SJSA1 (cell line): ENCODE measurements at regions not wholly inside any gene's neighbourhood (a gene's known extent, or its start where the extent isn't known, plus 50 kb on each side); places are given as distances from the start of the nearest gene placed in this dataset.

ENCODE experiments used
- DNase-seq, 2 experiments: peaks; one replicate each; pipeline ENCODE4 v3.0.0-alpha.2; 2015 to 2020; ENCODE audit warnings: low spot score in 2 of 2, low read depth in 1 of 2
- H3K27ac ChIP-seq: fragments of 250-450 bp; sonication (Bioruptor Pico); 2 replicates; pipeline ENCODE4 v1.5.1; 2020; ENCODE audit warnings: mild to moderate bottlenecking, moderate library complexity
- H3K27me3 ChIP-seq: fragments of 250-450 bp; sonication (Bioruptor Pico); replicated peaks from 2 replicates; pipeline ENCODE4 v1.5.1; 2020; ENCODE audit warnings: mild to moderate bottlenecking, moderate library complexity
- H3K36me3 ChIP-seq: fragments of 250-450 bp; sonication (Bioruptor Pico); 2 replicates; pipeline ENCODE4 v1.5.1; 2020; ENCODE audit warnings: mild to moderate bottlenecking
- H3K4me1 ChIP-seq: fragments of 250-450 bp; sonication (Bioruptor Pico); replicated peaks from 2 replicates; pipeline ENCODE4 v1.6.1; 2021; ENCODE audit warnings: mild to moderate bottlenecking
- H3K4me3 ChIP-seq: fragments of 250-450 bp; sonication (Bioruptor Pico); 2 replicates; pipeline ENCODE4 v1.5.1; 2020; ENCODE audit warnings: mild to moderate bottlenecking
- H3K9me3 ChIP-seq: fragments of 250-450 bp; sonication (Bioruptor Pico); replicated peaks from 2 replicates; pipeline ENCODE4 v1.5.1; 2020; ENCODE audit warnings: mild to moderate bottlenecking

- H3K4me1 ChIP-seq: no peaks in the 10 kb centered on the region
- H3K36me3 ChIP-seq: no peaks in the 10 kb centered on the region
- no peak overlapping the region for H3K27ac ChIP-seq
- no peaks in the 10 kb centered on the region for H3K27me3 ChIP-seq
- H3K4me3 ChIP-seq: no peak overlapping the region
- DNase-seq: no peak
- H3K9me3 ChIP-seq: 0 out of 2 replicates have a peak, but pooled peaks cover 5% of the 10 kb centered on the region
Observed at GRCh38 chr22:27501191-27501936, 300.2 kb downstream of the MN1 start.

- DNase-seq: no peak
- Histone ChIP-seq H3K27me3 (no peaks in the 10 kb centered on the region), H3K4me3 (no peak overlapping the region), H3K9me3 (0 out of 2 replicates have a peak, but pooled peaks cover 5% of the 10 kb centered on the region), H3K36me3 (no peaks in the 10 kb centered on the region), H3K27ac (no peak overlapping the region), H3K4me1 (0 out of 2 replicates have a peak, but pooled peaks cover 1% of the 10 kb centered on the region)
Observed at GRCh38 chr22:27502327-27502726, 299.2 kb downstream of the MN1 start.

- no peak overlapping the region for H3K4me3 ChIP-seq
- H3K27ac ChIP-seq: no peak overlapping the region
- H3K9me3 ChIP-seq: 0 out of 2 replicates have a peak, but pooled peaks cover 5% of the 10 kb centered on the region
- no peaks in the 10 kb centered on the region for H3K36me3 ChIP-seq
- no peaks in the 10 kb centered on the region for H3K27me3 ChIP-seq
- 0 out of 2 replicates have a peak, but pooled peaks cover 6% of the 10 kb centered on the region for H3K4me1 ChIP-seq
- DNase-seq: no peak
Observed at GRCh38 chr22:27504360-27505253, 296.9 kb downstream of the MN1 start.

- no peak for DNase-seq
- Histone ChIP-seq H3K9me3 (0 out of 2 replicates have a peak, but pooled peaks cover 5% of the 10 kb centered on the region), H3K4me1 (peaks cover 10% of the 10 kb centered on the region)
Observed at GRCh38 chr22:27507111-27507611, 294.4 kb downstream of the MN1 start.

GRCh38 chr22:27507935-27508526 lies 293.5 kb downstream of the MN1 start:
- H3K4me3 ChIP-seq: no peak overlapping the region
- H3K27ac ChIP-seq: no peak overlapping the region
- no peak for DNase-seq

More at GRCh38 chr22:27507111-27507611, 294.4 kb downstream of the MN1 start:
- H3K36me3 ChIP-seq: no peaks in the 10 kb centered on the region
- H3K4me3 ChIP-seq: no peak overlapping the region
- H3K27ac ChIP-seq: no peak overlapping the region
- no peaks in the 10 kb centered on the region for H3K27me3 ChIP-seq

GRCh38 chr22:27509132-27509920 lies 292.2 kb downstream of the MN1 start:
- DNase-seq: no peak
- H3K27me3 ChIP-seq: no peaks in the 10 kb centered on the region

More at GRCh38 chr22:27507935-27508526, 293.5 kb downstream of the MN1 start:
- Histone ChIP-seq H3K9me3 (0 out of 2 replicates have a peak, but pooled peaks cover 5% of the 10 kb centered on the region), H3K36me3 (no peaks in the 10 kb centered on the region), H3K4me1 (peaks cover 18% of the 10 kb centered on the region), H3K27me3 (no peaks in the 10 kb centered on the region)

GRCh38 chr22:27510024-27510423 lies 291.5 kb downstream of the MN1 start:
- peaks cover 18% of the 10 kb centered on the region for H3K4me1 ChIP-seq
- no peaks in the 10 kb centered on the region for H3K36me3 ChIP-seq
- DNase-seq: no peak
- no peaks in the 10 kb centered on the region for H3K9me3 ChIP-seq
- H3K27ac ChIP-seq: no peak overlapping the region
- H3K27me3 ChIP-seq: no peaks in the 10 kb centered on the region
- H3K4me3 ChIP-seq: no peak overlapping the region

More at GRCh38 chr22:27509132-27509920, 292.2 kb downstream of the MN1 start:
- H3K9me3 ChIP-seq: no peaks in the 10 kb centered on the region
- H3K4me1 ChIP-seq: peaks cover 18% of the 10 kb centered on the region
- no peaks in the 10 kb centered on the region for H3K36me3 ChIP-seq
- H3K4me3 ChIP-seq: no peak overlapping the region
- H3K27ac ChIP-seq: no peak overlapping the region

- no peaks in the 10 kb centered on the region for H3K9me3 ChIP-seq
- no peak overlapping the region for H3K4me3 ChIP-seq
- H3K27me3 ChIP-seq: no peaks in the 10 kb centered on the region
- no peaks in the 10 kb centered on the region for H3K36me3 ChIP-seq
- peaks cover 17% of the 10 kb centered on the region for H3K4me1 ChIP-seq
- H3K27ac ChIP-seq: peak overlapping the region; percentile 14; the same call in 1 of the 2 replicates
- DNase-seq: peak; percentile 72 to 74
Observed at GRCh38 chr22:27512283-27512761, 289.2 kb downstream of the MN1 start.

GRCh38 chr22:27513021-27513420 lies 288.5 kb downstream of the MN1 start:
- no peaks in the 10 kb centered on the region for H3K27me3 ChIP-seq
- no peaks in the 10 kb centered on the region for H3K36me3 ChIP-seq
- no peaks in the 10 kb centered on the region for H3K9me3 ChIP-seq
- no peak overlapping the region for H3K4me3 ChIP-seq
- peaks cover 13% of the 10 kb centered on the region for H3K4me1 ChIP-seq
- no peak overlapping the region for H3K27ac ChIP-seq
- DNase-seq: no peak

GRCh38 chr22:27514601-27515523 lies 286.7 kb downstream of the MN1 start:
- no peaks in the 10 kb centered on the region for H3K36me3 ChIP-seq
- DNase-seq: no peak
- H3K27me3 ChIP-seq: no peaks in the 10 kb centered on the region
- H3K4me3 ChIP-seq: no peak overlapping the region
- H3K4me1 ChIP-seq: peaks cover 13% of the 10 kb centered on the region
- no peaks in the 10 kb centered on the region for H3K9me3 ChIP-seq
- H3K27ac ChIP-seq: no peak overlapping the region

GRCh38 chr22:27517361-27518155 lies 284.0 kb downstream of the MN1 start:
- Histone ChIP-seq H3K36me3 (no peaks in the 10 kb centered on the region), H3K27me3 (no peaks in the 10 kb centered on the region), H3K4me3 (no peak overlapping the region), H3K4me1 (peaks cover 4% of the 10 kb centered on the region), H3K9me3 (no peaks in the 10 kb centered on the region), H3K27ac (no peak overlapping the region)
- no peak for DNase-seq
